AG08395 (cell line): ENCODE measurements at regions not wholly inside any gene's neighbourhood (a gene's known extent, or its start where the extent isn't known, plus 50 kb on each side); places are given as distances from the start of the nearest gene placed in this dataset.

Experiments
- DNase-seq: peaks from one replicate; pipeline ENCODE4 v3.0.0; 2012; ENCODE audit warnings: mixed read lengths, low spot score

- DNase-seq = no peak
Observed at GRCh38 chr15:31871166-31871886, 159.0 kb upstream of the CHRNA7 start.

- DNase-seq = no peak
Observed at GRCh38 chr15:31871887-31872281, 158.4 kb upstream of the CHRNA7 start.

GRCh38 chr15:31887246-31887645 lies 143.1 kb upstream of the CHRNA7 start:
- no peak for DNase-seq

- DNase-seq = no peak
Observed at GRCh38 chr15:31892513-31892912, 137.8 kb upstream of the CHRNA7 start.

GRCh38 chr15:31893780-31894179 lies 136.5 kb upstream of the CHRNA7 start:
- DNase-seq = no peak

- DNase-seq = no peak
Observed at GRCh38 chr15:31897746-31898145, 132.6 kb upstream of the CHRNA7 start.

DNA sequence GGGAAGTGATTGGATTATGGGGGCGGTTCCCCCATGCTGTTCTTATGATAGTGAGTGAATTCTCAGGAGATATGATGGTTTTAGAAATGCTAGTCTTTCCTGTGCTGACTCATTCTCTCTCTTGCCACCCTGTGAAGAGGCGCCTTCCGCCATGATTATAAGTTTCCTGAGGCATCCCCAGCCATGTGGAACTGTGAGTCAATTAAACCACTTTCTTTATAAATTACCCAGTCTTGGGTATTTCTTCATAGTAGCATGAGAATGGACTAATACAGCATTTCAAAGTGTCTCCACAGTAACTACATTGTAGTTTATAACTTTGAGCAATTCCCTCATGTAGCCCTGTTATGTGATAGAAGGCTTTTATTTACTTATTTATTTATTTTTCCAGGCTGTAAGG lies 128.8 kb upstream of the CHRNA7 start:
- DNase-seq = no peak

- DNase-seq = no peak
Observed at GRCh38 chr15:31905054-31905453, 125.3 kb upstream of the CHRNA7 start.

- no peak for DNase-seq
Observed at GRCh38 chr15:31925541-31925940, 104.8 kb upstream of the CHRNA7 start.

DNA sequence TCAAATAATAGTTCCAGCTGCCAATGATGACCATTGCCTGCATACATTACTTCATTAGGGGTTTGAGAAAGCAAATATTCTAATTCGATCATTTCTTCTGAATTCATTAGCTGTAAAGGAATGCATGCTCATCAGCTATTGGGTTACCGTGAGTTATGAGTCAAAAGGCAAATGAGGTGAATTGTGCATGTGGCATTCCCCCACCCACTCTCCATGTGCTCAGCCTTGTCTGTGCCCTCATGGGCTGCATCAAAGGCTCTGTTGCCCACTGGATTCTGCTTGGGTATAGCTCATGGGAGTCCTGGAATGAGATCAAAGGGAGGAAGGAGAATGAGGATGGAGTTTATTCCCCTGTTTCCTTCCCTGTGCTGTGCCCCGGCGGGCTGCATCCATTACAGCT lies 99.3 kb upstream of the CHRNA7 start:
- no peak for DNase-seq

- DNase-seq = no peak
Observed at GRCh38 chr15:31932576-31932975, 97.7 kb upstream of the CHRNA7 start.

DNA sequence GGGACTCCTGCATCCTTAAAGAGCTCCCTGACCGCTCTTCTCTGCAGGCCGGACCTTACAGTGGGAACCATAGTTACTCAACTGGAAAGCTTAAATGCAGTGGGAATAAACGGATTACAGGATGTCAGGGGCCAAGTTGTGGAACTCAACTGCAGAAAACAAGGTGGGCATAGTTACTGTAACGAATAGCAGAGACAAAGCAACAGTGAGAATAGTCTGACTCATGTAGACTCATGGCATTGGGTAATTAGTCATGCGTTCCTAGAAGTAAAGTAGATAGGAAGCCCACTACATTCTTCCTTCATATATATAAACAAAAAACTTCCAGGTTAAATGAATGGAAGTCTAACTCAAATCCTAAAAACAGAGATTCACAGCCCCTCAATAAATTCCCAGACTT lies 95.5 kb upstream of the CHRNA7 start:
- DNase-seq = no peak

DNA sequence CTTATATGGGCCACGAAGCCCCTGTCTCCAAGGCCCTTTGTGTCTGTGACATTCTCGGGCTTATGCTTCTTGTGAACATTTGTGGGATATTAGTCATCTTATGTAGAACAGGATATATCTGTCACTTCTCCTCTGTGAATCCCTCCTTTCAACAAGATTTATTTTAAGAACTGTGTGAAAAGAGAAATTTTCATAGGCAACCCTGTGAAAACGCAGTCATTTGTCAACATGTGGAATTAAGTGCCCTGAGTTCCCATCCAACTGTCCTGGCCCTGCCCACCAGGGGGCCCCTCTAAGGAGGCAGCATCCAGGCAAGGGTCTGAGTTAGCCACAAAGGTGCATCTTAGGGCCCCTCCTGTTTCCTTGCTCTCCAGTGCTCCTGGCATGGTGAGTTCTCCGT lies 76.8 kb upstream of the CHRNA7 start:
- no peak for DNase-seq

GRCh38 chr15:31954374-31955172 lies 75.7 kb upstream of the CHRNA7 start:
- no peak for DNase-seq

- DNase-seq = no peak
Observed at GRCh38 chr15:31955734-31956133, 74.6 kb upstream of the CHRNA7 start.

DNA sequence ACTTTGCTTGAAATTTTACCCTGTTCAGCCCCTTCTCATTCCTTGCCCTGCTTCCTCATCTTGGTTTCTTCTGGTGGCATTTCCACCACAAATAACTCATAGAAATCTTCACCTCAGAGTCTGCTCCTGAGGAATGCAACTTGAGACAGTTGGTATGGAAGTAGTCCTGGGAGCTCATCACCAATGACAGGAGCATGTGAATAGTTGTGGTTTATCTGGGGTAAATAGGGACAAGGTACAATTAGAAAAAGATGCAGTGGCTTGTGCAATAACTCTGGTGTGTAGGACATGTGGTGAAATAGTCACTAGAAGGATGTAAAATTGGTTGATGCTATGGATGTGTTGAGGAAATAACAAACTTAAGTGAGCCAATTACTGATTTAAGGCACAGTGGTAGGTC lies 72.7 kb upstream of the CHRNA7 start:
- no peak for DNase-seq

- no peak for DNase-seq
Observed at GRCh38 chr15:31964586-31965307, 65.6 kb upstream of the CHRNA7 start.

- DNase-seq = no peak
Observed at GRCh38 chr15:31970007-31970406, 60.3 kb upstream of the CHRNA7 start.

GRCh38 chr15:31973197-31973596 lies 57.1 kb upstream of the CHRNA7 start:
- no peak for DNase-seq

- no peak for DNase-seq
Observed at GRCh38 chr15:31974154-31974794, 56.0 kb upstream of the CHRNA7 start.

DNA sequence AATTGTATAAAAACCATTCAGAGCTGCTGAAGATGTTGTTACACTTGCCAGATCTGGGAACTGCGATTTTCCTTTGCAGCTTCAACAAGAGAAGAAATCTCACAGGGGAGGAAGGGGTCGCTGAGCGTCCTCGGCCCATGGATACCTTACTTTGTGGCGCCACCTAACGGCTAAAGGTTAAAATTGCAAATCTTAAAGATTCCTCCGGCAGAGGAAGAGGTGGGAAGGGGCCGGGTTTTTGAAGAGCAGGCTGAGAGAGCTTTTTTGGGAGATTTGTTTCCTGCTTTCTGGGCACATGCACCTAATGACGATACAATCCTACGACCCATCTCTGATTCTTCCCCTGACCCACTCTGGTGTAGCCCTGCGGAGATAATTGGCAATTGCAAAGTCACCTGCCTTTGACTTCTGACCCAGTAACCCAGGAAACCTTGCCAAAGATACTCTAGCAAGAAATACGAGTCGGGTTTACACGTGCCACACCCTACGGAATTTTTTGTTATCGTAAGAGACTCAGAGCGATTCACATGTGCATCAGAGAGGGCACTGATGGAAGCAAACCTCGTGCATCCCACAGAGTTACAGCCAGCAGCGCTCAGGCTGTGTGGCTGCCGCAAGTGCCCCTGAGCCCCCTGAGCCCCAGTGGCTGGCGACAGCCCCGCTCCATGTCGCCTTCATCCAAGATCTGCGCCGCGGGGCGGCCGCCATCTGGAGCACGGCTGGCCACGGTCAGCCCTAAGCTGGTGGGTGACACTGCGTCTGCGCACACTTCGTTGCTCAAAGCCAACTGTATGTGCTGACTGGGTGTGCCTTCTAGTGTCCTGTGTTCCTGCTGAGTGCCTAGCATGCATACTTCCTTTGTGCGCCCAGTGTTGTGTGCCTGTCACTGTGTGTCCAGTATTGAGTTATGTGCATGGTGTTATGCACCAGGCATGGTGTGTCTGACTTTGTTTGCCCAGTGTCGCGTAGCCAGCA lies 55.2 kb upstream of the CHRNA7 start:
- peak; percentile 19 for DNase-seq
